ENCODE measurements at regions not wholly inside any gene's neighbourhood (a gene's known extent, or its start where the extent isn't known, plus 50 kb on each side); places are given as distances from the start of the nearest gene placed in this dataset.

DNA sequence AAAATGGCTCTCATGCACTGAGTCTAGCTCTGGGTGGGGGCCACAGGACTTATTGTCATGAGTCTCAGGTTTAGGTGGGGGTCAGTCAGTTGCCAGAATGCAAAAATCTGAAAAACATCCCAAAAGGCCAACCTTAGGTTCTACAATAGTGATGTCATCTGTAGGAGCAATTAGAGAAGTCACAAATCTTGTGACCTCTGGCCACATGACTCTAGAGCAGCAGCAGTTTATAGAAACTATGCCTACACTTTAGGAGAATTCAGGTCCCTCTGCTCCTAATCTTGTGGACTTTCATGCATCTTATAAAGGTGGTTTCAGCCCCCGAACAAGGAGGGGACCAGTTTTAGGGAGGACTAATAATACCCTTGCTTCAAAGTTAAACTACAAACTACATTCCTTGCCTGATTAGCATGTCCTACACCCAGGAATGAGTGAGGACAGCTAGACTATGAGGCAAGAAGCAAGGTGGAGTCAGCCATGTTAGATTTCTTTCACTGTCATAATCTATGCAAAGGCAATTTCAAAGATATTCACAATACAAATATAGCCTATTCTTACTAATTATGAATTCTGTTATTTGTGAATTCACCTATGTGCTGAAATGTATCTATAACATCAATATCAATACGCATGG is 123.5 kb upstream of the ADCY1 start:
- DNase-seq (ENCODE audit: low read depth in 2 of 2, low spot score in 1 of 2), result no peak

DNA sequence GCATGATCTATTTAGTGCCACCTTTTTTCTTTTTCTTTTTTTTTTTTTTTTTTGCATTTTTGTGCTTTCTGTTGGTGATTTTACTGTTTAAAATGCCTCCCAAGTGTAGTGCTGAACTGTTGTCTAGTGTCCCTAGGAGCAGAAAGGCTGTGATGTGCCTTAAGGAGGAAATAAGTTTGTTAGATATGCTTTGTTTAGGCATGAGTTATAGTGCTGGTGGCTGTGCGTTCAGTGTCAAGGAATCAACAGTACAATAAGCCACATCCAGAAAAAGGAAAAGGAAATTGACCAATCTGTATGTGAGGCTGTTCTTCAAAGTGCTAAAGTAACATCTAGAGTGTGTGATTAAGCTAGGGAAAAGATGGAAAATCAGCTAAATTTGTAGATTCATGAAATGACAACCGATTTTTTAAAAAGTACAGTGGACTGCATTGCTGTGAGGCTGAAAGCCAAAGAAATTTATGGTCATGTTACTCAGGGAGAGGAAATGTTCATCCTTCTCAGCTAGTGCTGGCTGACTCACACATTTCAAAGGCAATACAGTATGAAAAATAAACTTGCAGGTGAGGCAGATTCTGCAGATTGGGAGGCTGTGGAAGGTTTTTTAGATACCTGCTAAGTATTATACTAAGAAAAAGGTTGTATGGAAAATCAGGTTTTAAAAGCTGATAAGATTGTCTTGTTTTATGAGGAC is 122.7 kb upstream of the ADCY1 start:
- DNase-seq (ENCODE audit: low read depth in 2 of 2, low spot score in 1 of 2), result no peak

GRCh38 chr7:45454771-45455170 is 119.4 kb upstream of the ADCY1 start:
- no peak for DNase-seq (ENCODE audit: low read depth in 2 of 2, low spot score in 1 of 2)

- no peak for DNase-seq (ENCODE audit: low read depth in 2 of 2, low spot score in 1 of 2)
Observed at GRCh38 chr7:45455662-45456061, 118.5 kb upstream of the ADCY1 start.

DNA sequence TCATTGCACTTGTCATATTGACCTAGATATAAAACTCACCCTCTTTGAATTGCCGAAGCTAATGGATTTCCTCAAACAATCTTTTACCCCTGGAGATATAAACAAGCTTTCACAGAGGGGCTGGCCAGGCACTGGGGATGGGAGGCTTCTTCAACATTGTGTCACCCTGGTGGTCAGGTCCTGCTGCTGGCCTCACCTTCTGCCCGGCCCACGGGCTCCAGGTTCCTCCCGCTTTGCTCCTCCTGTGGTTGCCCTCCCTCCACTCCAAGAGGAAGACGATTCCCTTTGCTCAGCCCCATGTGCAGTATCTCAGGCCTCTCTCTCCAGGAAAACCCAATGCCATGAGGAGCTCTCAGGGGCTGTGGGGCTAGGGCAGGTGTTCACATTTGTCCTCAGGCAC is 118.1 kb upstream of the ADCY1 start:
- no peak for DNase-seq (ENCODE audit: low read depth in 2 of 2, low spot score in 1 of 2)

DNA sequence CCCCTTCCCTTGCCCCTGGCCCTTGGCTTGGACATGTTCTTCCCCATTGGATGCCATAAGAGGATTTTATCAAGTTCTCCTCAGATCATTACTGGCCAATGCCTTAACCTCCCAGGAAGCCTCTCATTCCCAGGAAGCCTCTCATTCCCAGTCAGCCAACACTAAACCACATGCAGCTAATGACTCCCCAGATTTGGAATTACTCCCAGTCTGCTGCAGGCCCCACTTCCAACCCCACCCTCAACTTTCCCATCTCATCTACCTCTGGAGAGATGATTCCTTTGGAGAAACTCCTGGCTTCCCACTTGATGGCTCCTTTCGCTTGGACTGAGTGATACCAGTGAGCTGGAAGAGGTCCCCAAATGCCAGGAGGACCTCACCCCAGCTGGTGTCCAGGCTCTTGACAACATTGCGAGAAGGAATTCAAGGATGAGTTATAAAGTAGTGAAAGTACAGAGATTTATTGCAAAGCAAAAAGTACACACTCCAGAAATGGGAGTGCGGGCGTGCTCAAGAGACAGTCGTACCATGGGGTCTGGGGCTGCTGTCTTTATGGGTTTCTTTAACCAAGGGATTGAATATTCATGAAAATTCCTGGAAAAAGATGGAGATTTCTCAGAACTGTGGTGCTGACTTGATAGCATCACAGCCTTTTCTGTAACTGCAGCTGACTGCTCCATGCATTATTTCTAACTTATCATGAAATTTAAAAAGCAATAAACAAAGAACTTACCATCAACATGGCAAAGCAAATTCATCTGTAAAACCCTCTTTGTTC is 117.2 kb upstream of the ADCY1 start:
- no peak for DNase-seq (ENCODE audit: low read depth in 2 of 2, low spot score in 1 of 2)

DNA sequence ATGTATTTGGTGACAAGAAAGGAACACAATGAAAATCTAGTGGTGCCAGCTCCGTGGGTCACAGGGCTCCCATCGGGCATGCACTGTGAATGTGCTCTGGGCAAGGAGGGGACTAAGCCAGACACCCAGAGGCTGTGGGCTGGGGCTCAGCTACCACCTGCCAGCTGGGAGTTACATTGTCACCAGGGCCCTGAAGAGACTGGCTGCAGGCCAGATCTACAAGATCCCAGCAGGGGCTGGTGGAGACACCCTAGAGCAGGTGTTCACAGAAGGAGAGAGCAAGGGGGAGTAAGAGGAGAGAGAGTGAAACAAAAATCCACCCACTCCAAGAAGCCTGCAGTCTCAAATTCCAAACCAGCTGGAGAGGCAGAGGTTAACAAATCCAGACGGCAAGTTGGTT is 116.6 kb upstream of the ADCY1 start:
- no peak for DNase-seq (ENCODE audit: low read depth in 2 of 2, low spot score in 1 of 2)

GRCh38 chr7:45459476-45459875 is 114.7 kb upstream of the ADCY1 start:
- DNase-seq (ENCODE audit: low read depth in 2 of 2, low spot score in 1 of 2), result no peak

DNA sequence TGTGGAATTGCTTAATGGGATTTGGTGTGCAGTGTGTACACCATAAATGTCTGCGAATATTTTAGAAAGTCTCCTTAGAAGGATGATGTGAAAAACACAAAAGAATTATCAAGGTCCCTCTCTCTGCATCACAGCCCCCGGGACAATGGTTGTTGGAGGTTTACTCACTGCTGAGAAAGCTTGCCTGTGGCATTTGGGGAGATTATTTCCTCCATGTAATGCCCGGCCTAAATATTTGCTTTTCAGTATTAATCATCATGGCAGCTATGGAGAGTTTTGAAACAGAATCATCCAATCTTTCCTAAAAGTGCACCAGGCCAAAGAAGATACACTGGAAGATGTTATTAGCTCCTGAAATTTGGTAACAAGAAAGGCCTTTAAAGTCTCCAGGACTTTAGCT is 113.8 kb upstream of the ADCY1 start:
- DNase-seq (ENCODE audit: low read depth in 2 of 2, low spot score in 1 of 2), result no peak

DNA sequence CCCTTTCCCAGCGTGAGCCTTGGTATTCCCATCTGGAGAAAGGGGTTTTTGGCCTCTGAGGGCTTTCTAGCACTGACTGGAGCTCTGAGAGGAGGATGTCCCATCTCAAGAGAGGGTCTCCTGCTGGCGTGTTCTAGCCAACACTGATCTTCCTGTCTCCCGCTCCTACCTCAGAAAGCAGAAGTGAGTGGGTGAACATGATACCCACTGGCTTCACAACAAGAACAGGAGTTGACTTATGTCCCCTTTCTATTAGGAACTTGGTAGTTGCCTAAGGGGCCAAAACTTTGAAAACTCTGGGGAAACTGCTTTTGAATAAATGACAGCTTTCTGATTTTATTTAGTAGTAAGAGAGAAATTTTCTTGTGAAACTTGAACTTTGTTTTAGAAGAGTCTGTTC is 113.1 kb upstream of the ADCY1 start:
- no peak for DNase-seq (ENCODE audit: low read depth in 2 of 2, low spot score in 1 of 2)

- DNase-seq (ENCODE audit: low read depth in 2 of 2, low spot score in 1 of 2), result no peak
Observed at GRCh38 chr7:45469103-45469502, 105.1 kb upstream of the ADCY1 start.

DNA sequence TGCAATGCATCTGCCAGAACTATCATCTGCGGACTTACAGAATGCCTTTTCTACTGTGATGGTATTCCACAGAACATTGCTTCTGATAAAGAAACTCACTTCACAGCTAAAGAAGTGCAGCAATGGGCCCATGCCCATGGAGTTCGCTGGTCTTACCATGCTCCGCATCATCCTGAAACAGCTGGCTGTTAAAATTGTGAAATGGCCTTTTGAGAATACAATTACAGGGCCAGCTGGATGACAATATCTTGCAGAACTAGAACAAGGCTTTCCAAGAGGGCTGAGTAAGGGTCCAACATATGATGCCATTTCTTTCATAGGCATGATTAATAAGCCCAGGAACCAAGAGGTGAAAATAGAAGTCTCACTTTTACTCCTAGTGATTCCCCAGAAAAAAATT is 104.1 kb upstream of the ADCY1 start:
- DNase-seq (ENCODE audit: low read depth in 2 of 2, low spot score in 1 of 2), result no peak

- no peak for DNase-seq (ENCODE audit: low read depth in 2 of 2, low spot score in 1 of 2)
Observed at GRCh38 chr7:45479781-45480180, 94.4 kb upstream of the ADCY1 start.

- no peak for DNase-seq (ENCODE audit: low read depth in 2 of 2, low spot score in 1 of 2)
Observed at GRCh38 chr7:45482451-45482850, 91.7 kb upstream of the ADCY1 start.

DNA sequence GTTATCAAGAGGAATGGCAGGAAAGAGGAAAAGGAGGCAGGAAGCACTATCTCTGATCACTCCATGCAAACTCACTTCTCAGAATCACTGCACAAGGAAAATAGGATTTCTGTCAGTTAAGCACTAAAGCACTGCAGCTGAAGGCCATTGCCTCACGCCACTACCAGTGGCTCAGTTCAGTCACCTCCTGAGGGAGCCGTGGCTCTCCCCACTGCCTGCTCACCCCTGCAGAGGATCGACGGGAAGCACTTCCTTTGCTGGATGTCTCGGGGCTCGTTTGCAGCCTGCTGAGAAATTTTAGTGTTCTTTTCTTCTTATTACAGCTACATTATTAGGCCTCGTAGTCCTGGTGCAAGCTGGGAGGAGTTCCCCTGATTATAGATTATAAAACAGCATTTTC is 90.1 kb upstream of the ADCY1 start:
- no peak for DNase-seq (ENCODE audit: low read depth in 2 of 2, low spot score in 1 of 2)

DNA sequence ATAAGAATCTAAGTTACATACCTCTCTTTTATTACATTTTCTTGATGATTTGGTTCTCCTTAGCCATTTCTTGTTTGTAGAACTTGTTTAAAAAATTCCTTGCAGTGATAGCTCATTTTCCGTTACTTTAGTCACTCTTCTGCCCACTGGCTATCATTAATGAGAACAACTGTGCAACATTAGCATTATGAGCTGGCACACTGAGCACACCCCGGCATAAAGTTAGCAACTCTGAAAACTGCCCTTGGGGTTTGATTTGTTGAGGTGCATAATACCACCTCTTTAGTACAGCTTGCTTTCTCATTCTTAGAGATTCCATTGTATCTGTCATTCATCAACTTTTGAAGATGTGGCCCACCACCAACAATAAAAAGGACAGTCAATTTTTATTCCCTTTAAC is 87.6 kb upstream of the ADCY1 start:
- no peak for DNase-seq (ENCODE audit: low read depth in 2 of 2, low spot score in 1 of 2)

GRCh38 chr7:45494885-45495284 is 79.3 kb upstream of the ADCY1 start:
- DNase-seq (ENCODE audit: low read depth in 2 of 2, low spot score in 1 of 2), result no peak

DNA sequence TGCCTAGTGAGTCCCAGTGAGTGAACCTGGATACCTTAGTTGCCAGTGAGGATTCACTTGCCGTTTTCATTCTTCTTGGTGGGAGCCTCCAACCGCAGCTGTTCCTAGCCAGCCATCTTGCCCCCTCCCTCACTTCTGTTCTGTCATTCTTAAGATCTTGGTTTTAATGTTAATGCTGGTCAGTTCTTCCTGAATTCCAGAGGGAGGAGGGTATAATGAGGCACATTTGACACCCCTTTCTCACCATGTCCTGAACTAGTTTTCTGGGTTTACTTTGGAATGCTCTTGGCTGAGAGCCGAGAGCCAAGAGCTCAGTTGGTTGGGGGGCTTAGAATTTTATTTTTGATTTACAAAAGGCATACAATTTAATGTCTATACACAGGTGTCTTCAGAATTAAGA is 78.5 kb upstream of the ADCY1 start:
- DNase-seq (ENCODE audit: low read depth in 2 of 2, low spot score in 1 of 2), result no peak

DNA sequence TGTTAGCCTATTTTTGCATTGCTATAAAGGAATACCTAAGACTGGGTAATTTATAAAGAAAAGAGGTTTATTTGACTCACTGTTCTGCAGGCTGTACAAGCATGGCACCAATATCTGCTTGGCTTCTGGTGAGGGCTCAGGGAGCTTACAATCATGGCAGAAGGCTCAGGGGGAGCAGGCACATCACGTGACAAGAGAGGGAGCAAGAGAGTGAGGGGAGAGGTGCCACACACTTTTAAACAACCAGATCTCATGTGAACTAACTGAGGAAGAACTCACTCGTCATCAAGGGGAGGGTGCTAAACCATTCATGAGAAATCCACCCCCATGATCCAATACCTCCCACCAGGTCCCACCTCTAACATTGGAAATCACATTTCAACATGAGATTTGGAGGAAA is 73.9 kb upstream of the ADCY1 start:
- no peak for DNase-seq (ENCODE audit: low read depth in 2 of 2, low spot score in 1 of 2)

- no peak for DNase-seq (ENCODE audit: low read depth in 2 of 2, low spot score in 1 of 2)
Observed at GRCh38 chr7:45501791-45502190, 72.4 kb upstream of the ADCY1 start.

DNA sequence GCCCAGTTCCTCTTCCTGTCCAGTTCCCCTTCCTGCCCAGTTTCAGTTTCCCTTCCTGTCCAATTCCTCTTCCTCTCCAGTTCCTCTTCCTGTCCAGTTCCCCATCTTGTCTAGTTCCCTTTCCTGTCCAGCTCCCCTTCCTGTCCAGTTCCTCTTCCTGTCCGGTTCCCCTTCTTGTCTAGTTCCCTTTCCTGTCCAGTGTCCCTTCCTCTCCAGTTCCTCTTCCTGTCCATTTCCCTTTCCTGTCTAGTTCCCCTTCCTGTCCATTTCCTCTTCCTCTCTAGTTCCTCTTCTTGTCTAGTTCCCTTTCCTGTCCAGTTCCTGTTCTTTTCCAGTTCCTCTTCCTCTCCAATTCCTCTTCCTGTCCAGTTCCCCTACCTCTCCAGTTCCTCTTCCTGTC is 68.1 kb upstream of the ADCY1 start:
- DNase-seq (ENCODE audit: low read depth in 2 of 2, low spot score in 1 of 2), result no peak

DNA sequence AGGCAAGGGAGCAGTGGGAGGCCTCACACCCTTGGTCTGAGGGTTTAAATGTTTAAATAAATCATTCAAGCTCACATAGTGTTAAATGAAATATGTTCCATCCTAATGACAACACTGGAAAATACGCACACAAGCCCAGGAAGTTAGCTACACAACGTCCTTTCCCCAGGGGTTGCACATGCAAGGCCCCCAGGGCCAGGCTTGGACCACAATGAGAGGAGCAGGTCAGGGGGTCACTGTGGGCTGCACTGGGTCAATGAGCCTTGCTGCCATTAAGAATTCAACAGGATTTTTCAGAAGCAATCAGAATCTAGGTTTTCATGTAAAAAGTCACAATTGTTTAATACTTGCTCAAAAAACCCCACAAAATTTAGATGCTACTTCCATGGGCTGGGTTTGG is 64.9 kb upstream of the ADCY1 start:
- DNase-seq (ENCODE audit: low read depth in 2 of 2, low spot score in 1 of 2), result no peak

All from stimulated activated CD8-positive, alpha-beta memory T cell treated with anti-CD3 and anti-CD28 coated beads, Interleukin-4, amount 100 ng/mL, for 4 hours (primary cell).